ENCODE measurements at regions not wholly inside any gene's neighbourhood (a gene's known extent, or its start where the extent isn't known, plus 50 kb on each side); places are given as distances from the start of the nearest gene placed in this dataset.

GRCh38 chr17:69764146-69764545, 310.9 kb upstream of the KCNJ16 start:
- no peak for DNase-seq (ENCODE audit: low spot score)

GRCh38 chr17:69769050-69769449, 306.0 kb upstream of the KCNJ16 start:
- DNase-seq (ENCODE audit: low spot score): no peak

GRCh38 chr17:69773081-69773480, 301.9 kb upstream of the KCNJ16 start:
- peak; percentile 10 for DNase-seq (ENCODE audit: low spot score)

GRCh38 chr17:69779378-69780214, 295.4 kb upstream of the KCNJ16 start:
- no peak for DNase-seq (ENCODE audit: low spot score)

GRCh38 chr17:69783865-69784264, 291.2 kb upstream of the KCNJ16 start:
- DNase-seq (ENCODE audit: low spot score): no peak

- DNase-seq (ENCODE audit: low spot score): no peak
Observed at GRCh38 chr17:69788957-69789356, 286.1 kb upstream of the KCNJ16 start.

GRCh38 chr17:69796078-69796477, 278.9 kb upstream of the KCNJ16 start:
- DNase-seq (ENCODE audit: low spot score): no peak

- DNase-seq (ENCODE audit: low spot score): no peak
Observed at GRCh38 chr17:69800870-69801269, 274.2 kb upstream of the KCNJ16 start.

- no peak for DNase-seq (ENCODE audit: low spot score)
Observed at GRCh38 chr17:69801368-69801767, 273.7 kb upstream of the KCNJ16 start.

- no peak for DNase-seq (ENCODE audit: low spot score)
Observed at GRCh38 chr17:69802045-69802740, 272.8 kb upstream of the KCNJ16 start.

- no peak for DNase-seq (ENCODE audit: low spot score)
Observed at GRCh38 chr17:69809331-69809730, 265.7 kb upstream of the KCNJ16 start.

GRCh38 chr17:69810326-69810965, 264.6 kb upstream of the KCNJ16 start:
- DNase-seq (ENCODE audit: low spot score): no peak

- no peak for DNase-seq (ENCODE audit: low spot score)
Observed at GRCh38 chr17:69812240-69812837, 262.7 kb upstream of the KCNJ16 start.

- DNase-seq (ENCODE audit: low spot score): no peak
Observed at GRCh38 chr17:69814031-69814430, 261.0 kb upstream of the KCNJ16 start.

- DNase-seq (ENCODE audit: low spot score): no peak
Observed at GRCh38 chr17:69815406-69815805, 259.6 kb upstream of the KCNJ16 start.

- DNase-seq (ENCODE audit: low spot score): no peak
Observed at GRCh38 chr17:69818467-69818866, 256.6 kb upstream of the KCNJ16 start.

- peak; percentile 59 for DNase-seq (ENCODE audit: low spot score)
Observed at GRCh38 chr17:69819316-69820087, 255.5 kb upstream of the KCNJ16 start.

GRCh38 chr17:69820876-69821473, 254.1 kb upstream of the KCNJ16 start:
- DNase-seq (ENCODE audit: low spot score): no peak

- DNase-seq (ENCODE audit: low spot score): no peak
Observed at GRCh38 chr17:69822314-69822875, 252.6 kb upstream of the KCNJ16 start.

- DNase-seq (ENCODE audit: low spot score): peak; percentile 31
Observed at GRCh38 chr17:69828087-69828486, 246.9 kb upstream of the KCNJ16 start.

GRCh38 chr17:69834494-69834893, 240.5 kb upstream of the KCNJ16 start:
- DNase-seq (ENCODE audit: low spot score): no peak

All from H4 (cell line).